ENCODE measurements at regions not wholly inside any gene's neighbourhood (a gene's known extent, or its start where the extent isn't known, plus 50 kb on each side); places are given as distances from the start of the nearest gene placed in this dataset.

GRCh38 chr6:16078064-16078463, 50.8 kb upstream of the MYLIP start:
- no peak for DNase-seq

GRCh38 chr6:16069671-16070070, 59.2 kb upstream of the MYLIP start:
- no peak for DNase-seq

GRCh38 chr6:16069222-16069621, 59.7 kb upstream of the MYLIP start:
- no peak for DNase-seq

DNA sequence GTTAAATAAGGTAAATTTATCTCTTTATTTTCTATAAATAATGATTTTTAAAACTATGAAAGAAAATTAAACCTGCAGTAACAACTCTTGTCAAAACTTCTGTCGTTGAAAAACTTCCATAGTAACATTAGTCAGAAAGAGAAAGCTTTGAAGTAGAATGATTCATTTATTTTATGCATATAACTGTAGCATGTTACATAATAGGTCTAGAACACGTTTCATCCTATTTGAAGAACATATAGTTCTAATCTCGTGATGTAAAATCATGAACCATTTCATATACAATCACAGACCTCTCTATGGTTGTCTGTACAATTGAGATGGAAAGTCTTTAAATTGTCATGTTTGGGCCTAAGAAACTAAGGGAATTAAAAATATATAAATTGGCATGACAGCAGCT, 61.3 kb upstream of the MYLIP start:
- no peak for DNase-seq

GRCh38 chr6:16064671-16065072, 64.2 kb upstream of the MYLIP start:
- no peak for DNase-seq

DNA sequence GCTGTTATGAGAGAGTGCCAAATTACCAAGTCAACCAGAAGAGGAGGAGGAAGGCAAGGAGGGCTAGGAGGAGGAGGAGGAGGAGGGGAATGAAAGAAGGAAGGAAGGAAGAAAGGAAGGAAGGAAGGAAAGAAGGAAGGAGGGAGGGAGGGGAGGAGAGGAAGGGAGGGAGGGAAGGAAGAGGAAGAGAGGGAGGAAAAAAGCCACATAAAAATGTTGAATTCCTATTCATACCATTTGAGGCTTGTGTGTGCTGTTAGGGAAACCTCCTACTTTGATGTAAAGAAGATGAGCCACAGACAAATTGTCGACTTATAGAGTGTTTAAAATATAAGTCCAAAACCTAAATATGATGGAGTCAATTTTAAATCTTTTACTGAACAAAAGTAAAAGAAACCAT, 65.3 kb upstream of the MYLIP start:
- no peak for DNase-seq

DNA sequence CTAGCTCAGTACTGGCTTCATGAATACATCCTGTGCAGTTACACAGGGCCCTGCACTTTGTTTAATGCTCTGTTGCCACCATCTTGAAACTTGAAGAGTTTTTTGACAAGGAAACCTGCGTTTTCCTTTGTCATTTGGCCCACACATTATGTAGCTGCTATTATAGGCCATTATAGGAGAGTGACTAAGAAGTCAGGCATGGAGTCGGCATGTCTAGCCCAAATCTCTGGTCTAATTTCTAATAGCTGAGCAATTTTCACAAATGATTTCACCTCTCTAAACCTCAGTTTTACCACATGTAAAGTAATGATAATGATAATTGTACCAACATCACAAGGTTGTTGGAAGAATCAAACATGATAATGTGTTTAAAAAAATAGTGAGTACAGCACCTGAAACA, 67.1 kb upstream of the MYLIP start:
- no peak for DNase-seq

DNA sequence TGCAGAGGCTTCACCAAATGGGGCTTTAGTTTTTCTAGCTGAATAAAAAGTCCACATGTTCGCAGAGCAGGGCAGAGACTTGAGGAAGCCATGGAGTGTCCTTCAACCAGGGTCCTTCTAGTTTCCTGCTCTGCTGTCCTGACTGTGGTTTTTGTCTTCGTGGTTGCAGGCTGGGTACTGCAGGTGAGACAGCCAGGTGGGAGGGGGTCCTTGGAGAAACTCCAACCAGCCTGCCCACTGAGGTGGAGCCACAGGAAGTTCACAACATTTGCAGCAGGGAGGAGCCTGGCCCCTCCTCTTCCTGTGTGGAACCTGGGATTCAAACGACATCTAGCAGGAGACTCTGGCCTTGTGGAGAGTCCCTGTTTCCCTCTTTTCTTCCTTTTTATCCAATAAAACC, 68.8 kb upstream of the MYLIP start:
- DNase-seq, result no peak

DNA sequence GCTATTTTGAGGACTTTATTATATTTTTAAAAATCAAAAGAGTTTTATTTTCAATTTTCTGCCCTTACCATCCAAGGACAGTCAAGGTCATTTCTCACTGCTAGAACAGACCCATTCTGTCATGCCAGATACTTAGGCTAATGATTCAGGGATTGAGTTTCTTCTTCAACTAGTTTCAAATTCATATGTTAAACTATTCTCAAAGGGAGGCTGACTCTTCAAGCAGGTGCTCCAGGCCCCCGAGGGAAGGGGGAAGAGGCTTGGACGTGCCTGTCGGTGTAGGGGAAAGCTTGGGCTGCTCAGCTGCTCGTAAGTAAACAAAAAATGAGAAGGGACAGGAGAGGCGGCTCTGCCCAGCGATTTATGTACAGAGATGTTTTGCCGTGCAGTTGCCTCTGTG, 69.4 kb upstream of the MYLIP start:
- DNase-seq, result no peak

DNA sequence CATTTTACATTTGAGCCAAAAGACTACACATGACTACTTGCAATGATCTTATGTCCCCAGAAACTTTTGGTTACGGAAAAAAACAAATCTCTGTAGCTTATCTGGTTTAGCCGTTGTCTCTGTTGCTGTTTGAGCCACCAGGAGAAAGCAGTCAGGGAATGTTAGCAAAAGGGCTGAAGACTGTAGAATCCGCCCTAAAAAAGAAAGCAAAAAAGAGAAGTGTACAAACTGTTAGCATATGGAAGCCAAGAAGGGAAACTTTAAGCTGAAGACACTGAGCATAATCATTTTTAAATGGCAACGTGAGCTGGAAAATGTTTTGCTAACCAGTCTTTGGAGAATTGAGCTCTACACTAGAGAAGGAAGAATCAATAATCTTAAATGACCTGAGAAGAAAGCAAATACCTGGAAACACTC, 69.9 kb upstream of the MYLIP start:
- peak; percentile 58 for DNase-seq

DNA sequence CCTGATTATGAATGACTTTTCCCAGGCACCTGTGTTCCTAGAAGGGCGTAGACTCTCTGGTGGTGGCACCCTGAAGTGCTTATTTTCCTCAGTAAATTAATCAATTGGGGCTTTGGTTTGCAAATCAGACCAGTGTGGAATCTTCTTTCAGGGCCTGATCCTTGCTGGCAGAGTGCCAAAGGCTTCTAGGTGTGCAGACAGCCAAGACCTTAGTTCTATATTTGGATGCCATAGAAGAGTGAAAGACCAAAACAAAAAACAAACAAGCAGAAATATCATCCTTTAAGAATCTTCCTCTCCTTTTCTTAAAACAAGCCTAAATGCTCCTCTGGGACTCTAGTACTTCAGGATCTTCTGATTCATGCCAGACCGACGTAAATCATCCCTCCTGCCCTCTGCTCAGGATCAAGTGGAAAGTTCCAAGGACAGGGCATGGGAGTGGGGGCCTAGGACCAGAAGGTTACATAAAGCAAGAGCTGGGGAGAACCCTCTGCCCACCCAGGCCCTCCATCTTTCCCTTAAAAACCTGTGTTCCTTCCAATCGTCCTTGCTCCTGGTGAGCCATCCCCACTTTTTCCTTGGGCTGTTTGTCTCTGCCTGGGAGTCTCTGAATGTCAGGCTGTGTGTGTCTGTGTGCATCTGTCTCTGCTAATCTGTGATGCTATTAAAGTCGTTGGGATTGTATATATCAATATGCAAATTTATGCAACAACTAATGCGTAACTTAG, 70.5 kb upstream of the MYLIP start:
- no peak for DNase-seq

DNA sequence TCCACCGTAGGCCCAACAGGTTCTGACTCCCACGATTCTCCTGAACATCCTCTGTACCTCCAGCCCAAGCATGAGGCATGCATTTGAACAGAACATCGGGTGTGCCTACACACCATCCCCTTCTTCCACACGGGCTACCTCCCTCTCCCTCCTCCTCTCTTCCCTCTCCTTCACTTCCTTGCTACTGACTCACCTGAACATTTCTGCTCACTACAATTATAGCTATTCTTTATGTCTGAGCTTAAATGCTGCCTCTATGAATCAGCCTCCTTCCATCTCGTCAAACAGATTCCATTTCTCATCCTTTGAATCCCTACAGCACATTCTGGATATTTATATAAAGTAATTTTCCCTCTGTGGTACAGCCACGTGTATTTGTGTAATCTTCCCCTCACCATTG, 71.4 kb upstream of the MYLIP start:
- DNase-seq, result no peak

- no peak for DNase-seq
These were observed 72.5 kb upstream of the MYLIP start for GRCh38 chr6:16056263-16056870.

- DNase-seq, result no peak
These were observed 73.0 kb upstream of the MYLIP start for GRCh38 chr6:16055852-16056251.

- DNase-seq, result no peak
These were observed 79.7 kb upstream of the MYLIP start for GRCh38 chr6:16049168-16049567.

GRCh38 chr6:16048221-16048620, 80.7 kb upstream of the MYLIP start:
- DNase-seq, result no peak

GRCh38 chr6:16047435-16047990, 81.4 kb upstream of the MYLIP start:
- DNase-seq, result no peak

DNA sequence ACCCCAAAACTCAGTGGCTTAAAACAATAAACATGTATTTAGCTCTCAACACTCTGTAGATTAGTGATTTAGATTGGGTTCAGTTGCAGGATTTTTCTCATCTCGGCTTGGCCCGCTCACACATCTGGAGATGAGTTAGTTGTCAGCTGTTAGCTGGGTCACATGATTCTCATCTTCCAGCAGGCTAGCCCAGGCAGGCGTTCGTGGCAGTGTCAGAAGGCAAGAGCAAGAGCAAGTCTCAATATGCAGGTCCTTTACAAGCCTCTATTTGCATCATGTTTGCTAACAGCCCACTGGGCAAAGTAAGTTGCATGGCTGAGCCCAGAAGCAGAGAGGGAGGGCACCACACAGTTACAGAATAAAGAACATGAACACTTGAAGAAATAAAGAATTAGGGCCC, 83.6 kb upstream of the MYLIP start:
- DNase-seq, result no peak

DNA sequence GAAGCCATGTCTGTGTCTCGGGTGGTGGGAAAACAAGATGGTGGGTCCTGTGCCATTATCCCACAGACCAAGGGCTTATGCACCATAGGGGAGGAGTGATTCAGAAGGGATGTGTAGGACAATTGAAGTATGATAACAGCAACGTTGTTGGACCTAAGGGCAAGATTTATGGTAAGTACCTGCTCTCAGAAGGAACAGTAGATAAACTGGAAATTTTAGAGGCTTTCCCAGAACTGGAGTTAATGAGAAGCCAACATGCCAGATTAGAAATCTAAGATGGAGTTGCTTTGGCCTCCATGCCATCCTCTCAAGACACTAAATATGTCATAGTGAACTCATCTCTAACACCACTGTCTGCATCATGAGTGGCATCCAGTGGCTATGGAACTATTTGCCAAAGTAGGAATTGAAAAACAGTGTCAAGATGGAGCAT, 84.7 kb upstream of the MYLIP start:
- DNase-seq, result no peak

DNA sequence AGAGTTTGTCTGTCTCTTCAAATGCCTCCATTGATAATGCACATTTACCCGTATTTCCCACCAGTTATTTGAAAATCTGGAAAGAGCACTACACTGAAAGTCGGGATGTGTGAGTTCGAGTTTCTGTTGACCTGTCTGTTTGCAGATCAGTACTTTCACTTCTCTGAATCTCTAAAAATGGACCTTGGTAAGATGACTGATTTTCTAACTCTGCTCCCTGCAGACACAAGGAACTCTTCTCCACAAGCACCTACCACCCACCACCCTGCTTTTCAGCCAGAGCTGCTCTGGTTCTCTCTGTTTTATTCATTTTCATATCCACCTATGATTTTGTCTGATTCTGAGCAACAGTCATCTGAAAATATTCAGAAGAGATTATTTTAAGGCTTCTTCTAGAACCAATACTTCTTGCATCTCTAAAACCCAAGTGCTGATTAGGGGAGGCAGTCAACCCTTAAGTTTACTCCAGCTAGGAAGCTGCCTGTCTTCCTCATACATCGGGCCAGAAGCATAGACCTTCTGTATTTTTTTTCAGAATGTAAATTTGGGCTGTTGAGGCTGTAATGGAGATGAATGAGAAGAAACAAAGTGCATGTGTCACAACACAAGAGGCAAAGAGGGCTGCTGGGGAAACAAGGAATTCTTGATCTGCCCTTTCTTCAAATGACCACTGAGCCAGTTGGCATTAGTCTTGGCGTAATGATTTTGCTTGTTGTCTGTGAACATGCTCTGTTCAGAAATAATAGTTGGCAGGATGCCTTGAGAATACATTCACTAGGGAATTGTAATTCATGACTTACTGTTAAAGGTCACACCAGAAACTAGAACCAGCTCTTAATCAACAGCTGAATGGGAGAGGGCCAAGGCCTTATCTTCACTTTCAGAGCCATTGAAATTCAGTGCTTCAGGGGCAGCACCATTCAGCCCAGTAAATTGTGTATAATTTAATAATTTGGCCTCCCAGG, 85.4 kb upstream of the MYLIP start:
- peak; percentile 56 for DNase-seq

DNA sequence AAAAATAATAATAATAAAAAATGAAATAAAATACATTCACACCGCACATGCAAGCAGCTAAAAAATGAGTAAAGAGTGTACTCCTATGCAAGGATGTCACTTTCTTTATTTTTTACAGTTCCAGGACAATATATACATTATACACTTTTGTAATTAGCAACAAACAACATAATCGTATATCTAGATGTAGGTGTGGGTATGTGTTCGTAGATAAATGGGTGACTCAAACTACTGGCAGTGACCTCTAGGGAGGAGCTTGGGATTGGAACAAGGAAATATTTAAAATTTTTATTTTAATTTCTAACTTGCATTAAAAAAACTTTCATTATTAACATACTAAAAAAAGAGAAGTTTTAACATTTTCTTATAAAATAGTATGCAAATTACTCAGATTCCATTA, 86.1 kb upstream of the MYLIP start:
- no peak for DNase-seq

DNA sequence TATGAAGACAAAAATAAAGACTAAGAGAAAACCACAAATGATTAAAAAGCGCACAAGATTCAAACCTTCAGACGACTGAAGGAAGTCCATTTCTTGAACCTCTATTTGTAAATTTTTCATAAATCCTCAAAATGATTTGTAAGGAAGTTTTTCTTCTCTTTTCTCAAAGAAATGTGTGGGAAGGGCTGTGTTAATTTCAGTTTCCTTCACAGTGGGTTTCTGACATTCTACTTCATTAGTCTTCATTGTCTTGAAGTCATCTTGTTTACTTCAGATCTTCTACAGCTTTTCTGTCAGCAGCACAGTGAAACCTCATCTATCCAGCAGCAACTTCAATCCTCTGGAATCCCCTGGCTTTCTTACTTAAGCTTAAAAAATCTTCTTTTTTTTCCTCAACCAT, 87.6 kb upstream of the MYLIP start:
- DNase-seq, result no peak

DNA sequence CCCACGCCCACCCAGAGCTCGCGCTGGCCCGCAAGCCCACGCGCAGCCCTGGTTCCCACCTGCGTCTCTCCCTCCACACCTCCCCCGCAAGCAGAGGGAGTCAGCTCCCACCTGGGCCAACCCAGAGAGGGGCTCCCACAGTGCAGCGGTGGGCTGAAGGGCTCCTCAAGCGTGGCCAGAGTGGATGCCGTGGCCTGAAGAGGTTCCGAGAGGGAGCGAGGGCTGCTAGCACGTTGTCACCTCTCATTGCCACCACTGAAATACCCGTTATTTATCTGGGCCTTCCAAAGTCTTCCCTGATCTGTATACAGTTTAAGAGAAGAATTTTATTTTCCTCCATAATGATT, 88.3 kb upstream of the MYLIP start:
- DNase-seq, result no peak

Measured in MV-4-11 (cell line).